IMR-90 (cell line): ENCODE measurements at regions not wholly inside any gene's neighbourhood (a gene's known extent, or its start where the extent isn't known, plus 50 kb on each side); places are given as distances from the start of the nearest gene placed in this dataset.

Source experiments
- ATAC-seq: fragments of 200-7000 bp; cut with Tn5 transposase; 2 replicates; pipeline ENCODE4 v1.9.1; 2020; ENCODE audit warnings: low read depth, mild to moderate bottlenecking, moderate library complexity
- BruUV-seq: library from RNA; stranded (reverse); fragments of 400-500 nt; replicated peaks from 2 replicates; lab custom pipeline; 2021; lab: Mats Ljungman, UMichigan
- CTCF ChIA-PET: fragments of 300-600 bp; formaldehyde crosslinking; extraction: SDS; loops from one replicate; lab custom pipeline; 2021; ENCODE audit warnings: antibody characterized with exemption; lab: Yijun Ruan, JAX
- POLR2A ChIA-PET: fragments of 300-600 bp; sonication (Branson Sonifier 250); formaldehyde crosslinking; loops from one replicate; lab custom pipeline; 2022; ENCODE audit warnings: antibody characterized with exemption; ENCODE audit not compliant: unreplicated experiment; lab: Charles Lee
- DNase-seq: peaks from one replicate; pipeline ENCODE4 v3.0.0; 2013
- H2AFZ ChIP-seq: replicated peaks from 2 replicates; pipeline ENCODE3; 2013; ENCODE audit warnings: low read length, mild to moderate bottlenecking; ENCODE audit not compliant: poor library complexity
- H2AK5ac ChIP-seq: 2 replicates; pipeline ENCODE4 v1.6.1; 2013; ENCODE audit warnings: low read depth, low read length, inconsistent platforms
- H2AK9ac ChIP-seq: replicated peaks from 2 replicates; pipeline ENCODE3; 2013; ENCODE audit warnings: mild to moderate bottlenecking, low read depth, low read length, moderate library complexity; ENCODE audit not compliant: poor library complexity
- H2BK120ac ChIP-seq: 2 replicates; pipeline ENCODE4 v1.6.1; 2013; ENCODE audit warnings: low read depth, low read length, inconsistent platforms
- H2BK15ac ChIP-seq: 3 replicates; pipeline ENCODE4 v1.6.1; 2013; ENCODE audit warnings: low read depth, low read length, inconsistent platforms
- H2BK20ac ChIP-seq: 2 replicates; pipeline ENCODE4 v1.6.1; 2013; ENCODE audit warnings: low read depth, mild to moderate bottlenecking, inconsistent platforms, low read length, moderate library complexity
- H2BK5ac ChIP-seq: 2 replicates; pipeline ENCODE4 v1.6.1; 2013; ENCODE audit warnings: mild to moderate bottlenecking, low read depth, low read length, inconsistent platforms; ENCODE audit not compliant: poor library complexity, severe bottlenecking
- H3K14ac ChIP-seq: replicated peaks from 2 replicates; pipeline ENCODE4 v1.6.1; 2013; ENCODE audit warnings: low read depth, low read length, inconsistent platforms
- H3K18ac ChIP-seq: 2 replicates; pipeline ENCODE4 v1.6.1; 2013; ENCODE audit warnings: low read depth, low read length, control low read depth
- H3K23ac ChIP-seq: 2 replicates; pipeline ENCODE4 v1.6.1; 2013; ENCODE audit warnings: low read depth, low read length, inconsistent platforms
- H3K27ac ChIP-seq: 2 replicates; pipeline ENCODE4 v1.5.1; 2013; ENCODE audit warnings: mild to moderate bottlenecking, control low read depth, low read length; ENCODE audit not compliant: insufficient read depth
- H3K27me3 ChIP-seq: 2 replicates; pipeline ENCODE4 v1.6.1; 2013; ENCODE audit warnings: low read length; ENCODE audit not compliant: control insufficient read depth, insufficient read depth
- H3K36me3 ChIP-seq: 2 replicates; pipeline ENCODE4 v1.6.1; 2013; ENCODE audit warnings: low read length, mixed read lengths; ENCODE audit not compliant: control insufficient read depth, insufficient read depth
- H3K4ac ChIP-seq: 2 replicates; pipeline ENCODE4 v1.6.1; 2013; ENCODE audit warnings: low read depth, low read length, inconsistent platforms
- H3K4me1 ChIP-seq: 2 replicates; pipeline ENCODE4 v1.6.1; 2013; ENCODE audit warnings: low read length, mixed read lengths; ENCODE audit not compliant: control insufficient read depth, insufficient read depth
- H3K4me2 ChIP-seq: 2 replicates; pipeline ENCODE4 v1.6.1; 2013; ENCODE audit warnings: low read depth, mild to moderate bottlenecking, control low read depth, low read length, moderate library complexity
- H3K4me3 ChIP-seq: 2 replicates; pipeline ENCODE4 v1.5.1; 2013; ENCODE audit warnings: low read depth, mild to moderate bottlenecking, control low read depth, low read length, moderate library complexity; ENCODE audit not compliant: insufficient read depth
- H3K56ac ChIP-seq: 2 replicates; pipeline ENCODE4 v1.6.1; 2013; ENCODE audit warnings: low read length, inconsistent platforms; ENCODE audit not compliant: insufficient read depth; ENCODE audit errors: extremely low read depth
- H3K79me1 ChIP-seq, 2 experiments: 2 replicates each; pipeline ENCODE4 v1.6.1; 2013; ENCODE audit warnings: low read length in 2 of 2, inconsistent platforms in 1 of 2, low read depth in 1 of 2
- H3K9ac ChIP-seq: 2 replicates; pipeline ENCODE4 v1.6.1; 2013; ENCODE audit warnings: low read depth, low read length, control low read depth
- H3K9me1 ChIP-seq: 2 replicates; pipeline ENCODE4 v1.6.1; 2013; ENCODE audit warnings: low read length, inconsistent platforms; ENCODE audit not compliant: insufficient read depth
- H3K9me3 ChIP-seq: 2 replicates; pipeline ENCODE4 v1.6.1; 2013; ENCODE audit warnings: low read length; ENCODE audit not compliant: control insufficient read depth, insufficient read depth
- H4K20me1 ChIP-seq: 2 replicates; pipeline ENCODE4 v1.6.1; 2013; ENCODE audit warnings: low read length, inconsistent platforms; ENCODE audit not compliant: insufficient read depth
- H4K5ac ChIP-seq: 2 replicates; pipeline ENCODE4 v1.6.1; 2013; ENCODE audit warnings: mild to moderate bottlenecking, low read depth, low read length, control low read depth
- H4K8ac ChIP-seq, 2 experiments: 2 replicates each; pipeline ENCODE4 v1.6.1; 2013; ENCODE audit warnings: low read depth in 2 of 2, low read length in 2 of 2, control low read depth in 1 of 2, inconsistent platforms in 1 of 2
- H4K91ac ChIP-seq: 2 replicates; pipeline ENCODE4 v1.6.1; 2013; ENCODE audit warnings: low read depth, low read length, inconsistent platforms; ENCODE audit not compliant: insufficient read depth
- CEBPB ChIP-seq: IDR thresholded peaks from 2 replicates; pipeline ENCODE4 v1.6.1; 2012; ENCODE audit warnings: low read depth, low read length, improper control_type of control experiment
- MAFK ChIP-seq: IDR thresholded peaks from 2 replicates; pipeline ENCODE4 v1.6.1; 2012; ENCODE audit warnings: low read depth, low read length, improper control_type of control experiment
- WGBS, 2 experiments: methylation state at CpG; one replicate each; pipeline versions ENCODE4 v1.1.5 to v1.1.7; 2013; ENCODE audit warnings: missing lambda C conversion rate in 2 of 2; ENCODE audit not compliant: insufficient read length in 1 of 2; ENCODE audit errors: extremely low coverage in 2 of 2; 5-methylcytosine and 5-hydroxymethylcytosine counted together
- dilution Hi-C: fragments of 300-500 bp; cut with HindIII; formaldehyde crosslinking; loops from one replicate; pipeline ENCODE4 v1.14.3; 2018; ENCODE audit warnings: low sequenced_read_pairs; ENCODE audit not compliant: unreplicated experiment
- in situ Hi-C: fragments of 300-500 bp; cut with MboI; formaldehyde crosslinking; loops from 3 replicates; pipeline ENCODE4 v1.14.3; 2019; ENCODE audit warnings: low sequenced_read_pairs, inconsistent platforms, mixed read lengths
- intact Hi-C: fragments of 100-400 bp; cut with micrococcal nuclease; formaldehyde crosslinking; loops from 2 replicates; pipeline ENCODE4 v1.10.0; 2022

GRCh38 chr2:74067221-74067747 lies 80.4 kb downstream of the BOLA3 start:
- Histone ChIP-seq H3K4ac (no peak overlapping the region), H3K14ac (no peak overlapping the region), H2BK5ac (no peak overlapping the region), H2BK15ac (no peak overlapping the region), H4K8ac (no peak overlapping the region), H3K9ac (no peak overlapping the region), H4K91ac (no peak overlapping the region), H3K18ac (no peak overlapping the region), H4K5ac (no peak overlapping the region), H4K20me1 (no peaks in the 10 kb centered on the region; the same call in 1 of the 2 replicates), H2BK20ac (no peak overlapping the region), H3K9me1 (peaks cover 2% of the 10 kb centered on the region), H3K27ac (no peak overlapping the region), H3K4me2 (no peak overlapping the region), H3K23ac (no peak overlapping the region), H3K9me3 (no peaks in the 10 kb centered on the region), H2AK5ac (no peak overlapping the region), H2AFZ (no peak overlapping the region), H3K36me3 (no peaks in the 10 kb centered on the region), H2AK9ac (no peak overlapping the region), H3K56ac (no peak overlapping the region), H3K4me1 (peaks cover 2% of the 10 kb centered on the region; the same call in 1 of the 2 replicates), H2BK120ac (no peak overlapping the region), H3K79me1 (peaks cover 14 to 23% of the 10 kb centered on the region in 2 experiments), H3K27me3 (no peaks in the 10 kb centered on the region), H3K4me3 (no peak overlapping the region)
- WGBS, 2 experiments = 90% methylated on average over 1 of the region's 4 CpGs; no CpG with 5 or more reads in 1 of the 2 experiments
- intact Hi-C loops = no loop called here
- POLR2A ChIA-PET = no interaction called here
- no peak for ATAC-seq
- dilution Hi-C loops = no loop called here
- TF ChIP-seq CEBPB = peak; percentile 42; the same call in 1 of the 2 replicates
- TF ChIP-seq MAFK = no peak
- DNase-seq = no peak
- CTCF ChIA-PET = no interaction called here
- in situ Hi-C loops = no loop called here
- no TSS peak for BruUV-seq
